ENCODE measurements at regions not wholly inside any gene's neighbourhood (a gene's known extent, or its start where the extent isn't known, plus 50 kb on each side); places are given as distances from the start of the nearest gene placed in this dataset.

DNA sequence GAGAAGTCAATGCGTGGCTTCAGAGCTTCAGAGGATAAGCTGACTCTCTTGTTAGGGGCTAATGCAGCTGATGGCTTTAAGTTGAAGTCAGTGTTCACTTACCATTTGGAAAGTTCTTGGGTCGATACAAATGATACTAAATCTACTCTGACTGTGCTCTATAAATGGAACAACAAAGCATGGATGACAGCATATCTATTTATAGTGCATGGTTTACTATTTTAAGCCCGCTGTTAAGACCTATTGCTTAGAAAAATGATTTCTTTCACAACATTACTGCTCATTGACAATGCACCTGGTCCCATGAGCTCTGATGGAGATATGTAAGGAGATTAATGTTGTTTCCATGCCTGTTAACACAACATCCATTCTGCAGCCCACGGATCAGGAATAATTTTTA, 435.7 kb downstream of the MAT2B start:
- Histone ChIP-seq H3K4me3 (no peak overlapping the region), H3K27me3 (no peaks in the 10 kb centered on the region), H3K36me3 (replicated peaks in 1 of 2; ENCODE audit: insufficient read depth in 1 of 2, low read depth in 2 of 2) (no peaks in the 10 kb centered on the region), H3K27ac (no peak overlapping the region), H3K9me3 (no peaks in the 10 kb centered on the region), H3K4me1 (no peaks in the 10 kb centered on the region)
- intact Hi-C loops (cut with DNase I), result no loop called here
- TF ChIP-seq POLR2A (IDR thresholded peaks at IDR 0.05), result no peak
- TF ChIP-seq, protein P1, sequence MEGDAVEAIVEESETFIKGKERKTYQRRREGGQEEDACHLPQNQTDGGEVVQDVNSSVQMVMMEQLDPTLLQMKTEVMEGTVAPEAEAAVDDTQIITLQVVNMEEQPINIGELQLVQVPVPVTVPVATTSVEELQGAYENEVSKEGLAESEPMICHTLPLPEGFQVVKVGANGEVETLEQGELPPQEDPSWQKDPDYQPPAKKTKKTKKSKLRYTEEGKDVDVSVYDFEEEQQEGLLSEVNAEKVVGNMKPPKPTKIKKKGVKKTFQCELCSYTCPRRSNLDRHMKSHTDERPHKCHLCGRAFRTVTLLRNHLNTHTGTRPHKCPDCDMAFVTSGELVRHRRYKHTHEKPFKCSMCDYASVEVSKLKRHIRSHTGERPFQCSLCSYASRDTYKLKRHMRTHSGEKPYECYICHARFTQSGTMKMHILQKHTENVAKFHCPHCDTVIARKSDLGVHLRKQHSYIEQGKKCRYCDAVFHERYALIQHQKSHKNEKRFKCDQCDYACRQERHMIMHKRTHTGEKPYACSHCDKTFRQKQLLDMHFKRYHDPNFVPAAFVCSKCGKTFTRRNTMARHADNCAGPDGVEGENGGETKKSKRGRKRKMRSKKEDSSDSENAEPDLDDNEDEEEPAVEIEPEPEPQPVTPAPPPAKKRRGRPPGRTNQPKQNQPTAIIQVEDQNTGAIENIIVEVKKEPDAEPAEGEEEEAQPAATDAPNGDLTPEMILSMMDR (IDR thresholded peaks at IDR 0.05), result no peak
- WGBS, 2 donors, result 52 to 60% methylated on average over 4 of the region's 4 CpGs
- DNase-seq (no peak), ATAC-seq (no peak)

DNA sequence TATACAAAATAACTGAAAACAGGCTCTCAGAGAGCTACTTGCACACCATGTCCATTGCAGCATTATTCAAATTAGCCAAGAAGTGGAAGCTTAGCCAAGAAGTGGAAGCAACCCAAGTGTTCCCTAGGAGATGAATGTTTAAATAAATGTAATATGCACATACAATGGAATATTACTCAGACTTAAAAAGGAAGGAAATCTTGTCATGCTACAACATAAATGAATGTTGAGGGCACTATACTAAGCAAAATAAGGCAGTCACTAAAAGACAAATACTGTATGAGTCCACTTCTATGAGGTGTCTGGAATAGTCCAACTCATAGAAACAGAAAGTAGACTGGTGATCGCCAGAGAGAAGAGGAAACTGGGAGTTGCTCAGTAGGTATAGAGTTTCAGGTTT, 438.1 kb downstream of the MAT2B start:
- Histone ChIP-seq H3K4me1 (no peaks in the 10 kb centered on the region), H3K27me3 (no peaks in the 10 kb centered on the region), H3K27ac (no peak overlapping the region), H3K4me3 (no peak overlapping the region), H3K9me3 (no peaks in the 10 kb centered on the region), H3K36me3 (replicated peaks in 1 of 2; ENCODE audit: insufficient read depth in 1 of 2, low read depth in 2 of 2) (no peaks in the 10 kb centered on the region)
- no peak for ATAC-seq
- 75 to 83% methylated on average over 1 of the region's 1 CpG for WGBS, 2 donors
- intact Hi-C loops (cut with DNase I), result no loop called here
- no peak for TF ChIP-seq POLR2A (IDR thresholded peaks at IDR 0.05)
- TF ChIP-seq, protein P1 (IDR thresholded peaks at IDR 0.05), result no peak
- no peak for DNase-seq

DNA sequence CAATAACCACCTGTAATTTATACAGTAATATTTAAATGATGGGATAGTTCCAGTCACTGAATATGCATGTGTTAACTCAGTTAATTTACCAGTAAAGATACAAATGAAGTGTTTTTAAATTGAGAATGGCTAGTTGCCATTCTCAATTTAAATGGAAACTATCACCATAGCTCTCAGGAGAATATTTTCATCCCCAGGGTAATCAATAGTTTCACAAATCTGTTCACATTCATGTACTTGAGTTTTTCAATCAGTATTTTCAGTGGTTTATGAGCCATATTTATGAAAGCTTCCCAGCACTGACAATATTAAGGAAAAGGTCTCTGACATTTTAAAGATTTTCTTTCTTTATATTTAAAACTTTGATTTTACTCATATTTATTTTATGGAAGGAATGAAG, 439.3 kb downstream of the MAT2B start:
- no peak for ATAC-seq
- Histone ChIP-seq H3K4me1 (no peaks in the 10 kb centered on the region), H3K9me3 (no peaks in the 10 kb centered on the region), H3K27ac (no peak overlapping the region), H3K4me3 (no peak overlapping the region), H3K36me3 (replicated peaks in 1 of 2; ENCODE audit: insufficient read depth in 1 of 2, low read depth in 2 of 2) (no peaks in the 10 kb centered on the region), H3K27me3 (no peaks in the 10 kb centered on the region)
- TF ChIP-seq, protein P1 (IDR thresholded peaks at IDR 0.05), result no peak
- TF ChIP-seq POLR2A (IDR thresholded peaks at IDR 0.05), result no peak
- no peak for DNase-seq
- intact Hi-C loops (cut with DNase I), result no loop called here

DNA sequence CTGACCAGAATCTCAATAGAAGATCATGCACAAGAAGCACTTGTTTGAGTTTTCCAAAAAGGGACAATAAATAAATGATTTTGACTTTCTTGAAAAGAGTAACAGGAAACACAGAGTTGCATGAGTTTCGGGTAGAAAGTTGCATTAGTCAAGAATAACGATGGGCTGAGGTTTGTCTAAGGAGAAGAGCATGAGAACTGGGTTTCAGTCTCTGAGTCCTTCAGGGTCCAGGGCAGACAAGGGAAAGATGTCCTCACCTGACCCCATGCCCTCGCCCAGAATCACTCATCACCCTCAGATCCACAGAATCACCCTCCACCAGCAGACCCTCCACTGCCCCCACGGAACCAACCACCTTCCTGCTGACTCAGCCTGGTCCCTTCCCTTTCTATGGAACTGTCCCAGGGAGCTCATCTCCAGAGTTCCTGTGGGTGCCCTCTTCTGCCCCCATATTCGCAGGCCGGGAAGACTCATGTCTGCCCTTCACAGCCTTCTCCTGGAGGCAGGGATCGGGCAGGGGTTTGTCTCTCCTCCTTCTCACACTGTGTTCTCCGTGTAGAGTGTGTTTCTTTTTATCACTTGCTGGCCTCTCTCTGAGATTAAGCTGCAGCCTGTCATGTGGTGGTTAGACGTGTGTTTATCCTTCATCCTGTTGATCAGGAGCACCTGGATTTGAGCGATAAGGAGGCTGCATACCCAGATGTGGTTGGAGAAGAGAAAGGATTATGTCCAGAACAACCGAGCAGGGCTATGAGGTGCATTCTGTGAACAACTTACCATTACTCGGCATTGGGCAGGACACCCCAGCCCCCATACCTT, 442.6 kb downstream of the MAT2B start:
- H3K27ac ChIP-seq, result no peak overlapping the region
- no peaks in the 10 kb centered on the region for H3K9me3 ChIP-seq
- intact Hi-C loops (cut with DNase I), result no loop called here
- DNase-seq (no peak), ATAC-seq (no peak)
- no peak for TF ChIP-seq POLR2A (IDR thresholded peaks at IDR 0.05)
- TF ChIP-seq, protein P1 (IDR thresholded peaks at IDR 0.05), result no peak
- 59 to 68% methylated on average over 12 of the region's 12 CpGs for WGBS, 2 donors
- no peak overlapping the region for H3K4me3 ChIP-seq
- no peaks in the 10 kb centered on the region for H3K27me3 ChIP-seq
- no peaks in the 10 kb centered on the region for H3K4me1 ChIP-seq
- H3K36me3 ChIP-seq (replicated peaks in 1 of 2; ENCODE audit: insufficient read depth in 1 of 2, low read depth in 2 of 2), result no peaks in the 10 kb centered on the region

DNA sequence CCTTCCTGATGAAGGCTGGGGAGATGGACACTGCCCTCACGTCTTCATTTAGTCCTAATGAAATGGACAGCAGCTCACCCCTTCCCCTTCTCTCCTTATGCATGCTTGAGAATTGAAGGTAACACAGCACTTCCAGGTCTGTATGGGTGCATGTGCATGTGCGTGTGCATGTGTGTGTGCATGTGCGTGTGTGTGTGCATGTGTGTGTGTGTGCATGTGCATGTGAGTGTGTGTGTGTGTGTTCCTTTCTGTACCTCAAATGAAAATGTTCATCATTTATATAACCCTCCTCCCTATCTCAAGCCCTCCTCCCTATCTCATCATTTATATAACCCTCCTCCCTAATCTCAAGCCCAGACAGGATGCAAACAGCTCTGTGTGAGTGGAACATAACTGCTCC, 444.8 kb downstream of the MAT2B start:
- no peaks in the 10 kb centered on the region for H3K4me1 ChIP-seq
- no peaks in the 10 kb centered on the region for H3K27me3 ChIP-seq
- TF ChIP-seq, protein P1 (IDR thresholded peaks at IDR 0.05), result no peak
- no peak for TF ChIP-seq POLR2A (IDR thresholded peaks at IDR 0.05)
- DNase-seq (no peak), ATAC-seq (no peak)
- H3K27ac ChIP-seq, result no peak overlapping the region
- intact Hi-C loops (cut with DNase I), result no loop called here
- no peaks in the 10 kb centered on the region for H3K36me3 ChIP-seq (replicated peaks in 1 of 2; ENCODE audit: insufficient read depth in 1 of 2, low read depth in 2 of 2)
- 46 to 72% methylated on average over 3 of the region's 3 CpGs for WGBS, 2 donors
- no peaks in the 10 kb centered on the region for H3K9me3 ChIP-seq
- no peak overlapping the region for H3K4me3 ChIP-seq
